CD14-positive monocyte (primary cell): ENCODE measurements at regions not wholly inside any gene's neighbourhood (a gene's known extent, or its start where the extent isn't known, plus 50 kb on each side); places are given as distances from the start of the nearest gene placed in this dataset.

Experiments
- DNase-seq, 3 donors: peaks; one replicate each; pipeline ENCODE4 v3.0.0-alpha.2; 2011 to 2022
- H2AFZ ChIP-seq: 2 replicates; pipeline ENCODE4 v1.6.0; 2012; ENCODE audit warnings: mild to moderate bottlenecking, low read depth, low read length, inconsistent platforms; ENCODE audit not compliant: insufficient read depth, poor library complexity, severe bottlenecking
- H3K27ac ChIP-seq, 2 donors: 1 replicate in 1 of 2; 2 replicates in 1 of 2; pipeline ENCODE4 v1.5.1; 2012 to 2013; ENCODE audit warnings: low read length in 2 of 2, control low read depth in 1 of 2, inconsistent platforms in 1 of 2, low read depth in 1 of 2, mild to moderate bottlenecking in 1 of 2
- H3K27me3 ChIP-seq, 2 donors: one replicate each; pipeline versions ENCODE4 v1.6.0 to v1.6.1; 2011 to 2013; ENCODE audit warnings: low read length in 2 of 2; ENCODE audit not compliant: control insufficient read depth in 2 of 2, insufficient read depth in 2 of 2
- H3K36me3 ChIP-seq, 2 donors: replicated peaks in 1 of 2; 1 replicate in 1 of 2; 2 replicates in 1 of 2; pipeline versions ENCODE4 v1.5.1 to v1.6.1; 2012 to 2013; ENCODE audit warnings: low read length in 2 of 2, control low read depth in 1 of 2, inconsistent platforms in 1 of 2, mild to moderate bottlenecking in 1 of 2; ENCODE audit not compliant: insufficient read depth in 2 of 2, control insufficient read depth in 1 of 2
- H3K4me1 ChIP-seq, 2 donors: 1 replicate in 1 of 2; 2 replicates in 1 of 2; pipeline versions ENCODE4 v1.5.1 to v1.6.1; 2012 to 2013; ENCODE audit warnings: low read length in 2 of 2, control low read depth in 1 of 2, inconsistent platforms in 1 of 2, mild to moderate bottlenecking in 1 of 2, moderate library complexity in 1 of 2; ENCODE audit not compliant: insufficient read depth in 2 of 2, control insufficient read depth in 1 of 2
- H3K4me2 ChIP-seq: replicated peaks from 2 replicates; pipeline ENCODE3; 2012; ENCODE audit warnings: low read length, moderate library complexity, mild to moderate bottlenecking; ENCODE audit not compliant: poor library complexity, severe bottlenecking; ENCODE audit errors: extremely low read depth
- H3K4me3 ChIP-seq, 3 experiments: fragments of 200-600 bp in 1 of 3; sonication (generic) in 1 of 3; replicated peaks in 1 of 3; 1 replicate in 2 of 3; 2 replicates in 1 of 3; pipeline ENCODE4 v1.5.1; 2011 to 2013; ENCODE audit warnings: low read length in 3 of 3, mild to moderate bottlenecking in 3 of 3, control low read depth in 2 of 3, low read depth in 2 of 3, inconsistent platforms in 1 of 3, moderate library complexity in 1 of 3
- H3K79me2 ChIP-seq: 2 replicates; pipeline ENCODE4 v1.6.0; 2012; ENCODE audit warnings: mild to moderate bottlenecking, control low read depth, inconsistent platforms, low read length, moderate library complexity; ENCODE audit not compliant: insufficient read depth
- H3K9ac ChIP-seq: 2 replicates; pipeline ENCODE4 v1.6.0; 2017; ENCODE audit warnings: low read length, mild to moderate bottlenecking; ENCODE audit not compliant: insufficient read depth, poor library complexity, severe bottlenecking
- H3K9me3 ChIP-seq, 2 donors: replicated peaks in 1 of 2; 1 replicate in 1 of 2; 2 replicates in 1 of 2; pipeline versions ENCODE4 v1.5.1 to v1.6.1; 2012 to 2013; ENCODE audit warnings: low read length in 2 of 2, control low read depth in 1 of 2; ENCODE audit not compliant: control insufficient read depth in 1 of 2, insufficient read depth in 1 of 2
- H4K20me1 ChIP-seq: 2 replicates; pipeline ENCODE4 v1.6.0; 2012; ENCODE audit warnings: mild to moderate bottlenecking, low read length, control low read depth, moderate library complexity; ENCODE audit not compliant: insufficient read depth
- H3K27ac Mint-ChIP-seq, 7 donors: one replicate each; pipeline ENCODE4 v1.8.0; 2020; ENCODE audit warnings: mild to moderate bottlenecking in 7 of 7, mixed read lengths in 7 of 7, moderate library complexity in 6 of 7, inconsistent platforms in 2 of 7
- H3K27me3 Mint-ChIP-seq, 3 donors: one replicate each; pipeline ENCODE4 v1.8.0; 2021 to 2022; ENCODE audit warnings: low read depth in 3 of 3, mild to moderate bottlenecking in 3 of 3, mixed read lengths in 3 of 3, moderate library complexity in 3 of 3, inconsistent platforms in 1 of 3
- H3K36me3 Mint-ChIP-seq, 2 donors: one replicate each; pipeline ENCODE4 v1.8.0; 2020; ENCODE audit warnings: mixed read lengths in 2 of 2, inconsistent platforms in 1 of 2, mild to moderate bottlenecking in 1 of 2
- H3K4me1 Mint-ChIP-seq: one replicate; pipeline ENCODE4 v1.8.0; 2020; ENCODE audit warnings: mild to moderate bottlenecking, mixed read lengths
- H3K4me3 Mint-ChIP-seq, 2 donors: one replicate each; pipeline ENCODE4 v1.8.0; 2020; ENCODE audit warnings: mild to moderate bottlenecking in 2 of 2, mixed read lengths in 2 of 2, moderate library complexity in 1 of 2
- H3K9me3 Mint-ChIP-seq, 7 donors: one replicate each; pipeline ENCODE4 v1.8.0; 2020 to 2022; ENCODE audit warnings: mixed read lengths in 7 of 7, mild to moderate bottlenecking in 6 of 7, moderate library complexity in 6 of 7, inconsistent platforms in 2 of 7
- WGBS: methylation state at CpG from one replicate; pipeline ENCODE4 v1.1.5; 2013; ENCODE audit warnings: missing lambda C conversion rate; ENCODE audit not compliant: insufficient coverage; 5-methylcytosine and 5-hydroxymethylcytosine counted together
- intact Hi-C, 2 donors: fragments of 100-400 bp; cut with micrococcal nuclease; formaldehyde crosslinking; loops; one replicate each; pipeline versions ENCODE4 v1.15.0 to v1.15.1; 2023
- TF ChIP-seq, protein P1 (sequence below): fragments of 200-600 bp; IDR thresholded peaks from one replicate; pipeline ENCODE4 v1.8.0; 2022; ENCODE audit warnings: antibody characterized with exemption, mild to moderate bottlenecking

- H3K27ac Mint-ChIP-seq, result no peak overlapping the region
- Histone ChIP-seq H3K36me3 (no peaks in the 10 kb centered on the region), H3K27ac (no peak overlapping the region), H3K79me2 (no peaks in the 10 kb centered on the region), H3K4me1 (no peaks in the 10 kb centered on the region), H3K4me3 (no peak overlapping the region), H3K9me3 (peaks cover 0 to 8% of the 10 kb centered on the region in 2 donors), H3K4me2 (no peak overlapping the region), H3K27me3 (no peaks in the 10 kb centered on the region), H2AFZ (no peak overlapping the region), H4K20me1 (no peaks in the 10 kb centered on the region), H3K9ac (no peak overlapping the region)
- TF ChIP-seq, protein P1, sequence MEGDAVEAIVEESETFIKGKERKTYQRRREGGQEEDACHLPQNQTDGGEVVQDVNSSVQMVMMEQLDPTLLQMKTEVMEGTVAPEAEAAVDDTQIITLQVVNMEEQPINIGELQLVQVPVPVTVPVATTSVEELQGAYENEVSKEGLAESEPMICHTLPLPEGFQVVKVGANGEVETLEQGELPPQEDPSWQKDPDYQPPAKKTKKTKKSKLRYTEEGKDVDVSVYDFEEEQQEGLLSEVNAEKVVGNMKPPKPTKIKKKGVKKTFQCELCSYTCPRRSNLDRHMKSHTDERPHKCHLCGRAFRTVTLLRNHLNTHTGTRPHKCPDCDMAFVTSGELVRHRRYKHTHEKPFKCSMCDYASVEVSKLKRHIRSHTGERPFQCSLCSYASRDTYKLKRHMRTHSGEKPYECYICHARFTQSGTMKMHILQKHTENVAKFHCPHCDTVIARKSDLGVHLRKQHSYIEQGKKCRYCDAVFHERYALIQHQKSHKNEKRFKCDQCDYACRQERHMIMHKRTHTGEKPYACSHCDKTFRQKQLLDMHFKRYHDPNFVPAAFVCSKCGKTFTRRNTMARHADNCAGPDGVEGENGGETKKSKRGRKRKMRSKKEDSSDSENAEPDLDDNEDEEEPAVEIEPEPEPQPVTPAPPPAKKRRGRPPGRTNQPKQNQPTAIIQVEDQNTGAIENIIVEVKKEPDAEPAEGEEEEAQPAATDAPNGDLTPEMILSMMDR, result no peak
- no peaks in the 10 kb centered on the region for H3K36me3 Mint-ChIP-seq
- H3K4me3 Mint-ChIP-seq, result no peak overlapping the region
- intact Hi-C loops, result no loop called here
- peaks cover 0 to 1% (median 0%) of the 10 kb centered on the region in 3 donors for H3K27me3 Mint-ChIP-seq
- WGBS, result 100% methylated on average over 1 of the region's 1 CpG
- peaks cover 3 to 7% (median 4%) of the 10 kb centered on the region in 7 donors for H3K9me3 Mint-ChIP-seq
- no peaks in the 10 kb centered on the region for H3K4me1 Mint-ChIP-seq
- no peak for DNase-seq
Measured at GRCh38 chr5:33287242-33287641, 153.5 kb upstream of the TARS1 start.

DNA sequence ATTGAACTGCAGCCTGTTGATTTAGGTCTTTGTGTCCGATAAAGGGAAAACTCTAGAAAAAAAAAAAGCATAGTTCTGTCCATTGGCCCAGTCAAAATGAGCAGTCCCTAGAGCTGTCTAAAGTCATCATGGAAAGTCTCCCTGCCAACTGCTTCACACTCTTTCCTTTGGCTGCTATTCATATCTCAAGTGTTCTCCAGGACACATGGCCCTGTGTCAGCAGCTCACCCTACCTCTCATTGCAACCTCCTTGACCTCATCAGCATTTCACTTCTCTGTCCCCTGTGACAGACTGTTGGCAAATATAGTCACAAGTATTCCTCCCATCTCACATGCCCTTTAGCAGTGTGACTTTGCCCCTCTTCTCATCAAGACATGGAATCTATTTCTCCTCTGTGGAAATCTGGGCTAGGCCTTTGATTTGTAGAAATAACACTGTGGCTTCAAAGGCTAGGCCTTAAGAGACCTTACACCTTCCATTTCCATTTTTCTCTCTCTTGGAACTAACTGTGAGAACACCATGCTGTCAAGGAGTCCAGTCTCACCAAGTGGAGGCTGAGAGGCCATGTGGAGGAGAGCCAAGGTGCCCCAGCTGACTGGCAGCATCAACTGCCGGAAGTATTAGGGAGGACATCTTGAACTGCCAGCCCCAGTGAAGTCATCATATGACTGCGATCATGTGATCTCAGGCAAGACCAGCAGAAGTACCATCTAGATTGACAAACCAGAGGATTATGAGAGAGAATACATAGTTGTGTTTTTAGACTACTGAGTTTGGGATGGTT, 149.4 kb upstream of the TARS1 start:
- no peak for DNase-seq
- Mint-ChIP-seq H3K36me3 (no peaks in the 10 kb centered on the region), H3K27me3 (peaks cover 0 to 5% (median 0%) of the 10 kb centered on the region in 3 donors), H3K4me1 (no peaks in the 10 kb centered on the region), H3K4me3 (no peak overlapping the region), H3K9me3 (peaks cover 4 to 7% (median 6%) of the 10 kb centered on the region in 7 donors), H3K27ac (no peak overlapping the region)
- Histone ChIP-seq H3K9ac (no peak overlapping the region), H3K4me2 (no peak overlapping the region), H3K79me2 (no peaks in the 10 kb centered on the region), H2AFZ (no peak overlapping the region), H3K4me3 (no peak overlapping the region), H3K36me3 (no peaks in the 10 kb centered on the region), H3K27ac (no peak overlapping the region), H3K4me1 (no peaks in the 10 kb centered on the region), H3K9me3 (peaks cover 0 to 13% of the 10 kb centered on the region in 2 donors), H4K20me1 (no peaks in the 10 kb centered on the region), H3K27me3 (no peaks in the 10 kb centered on the region)
- TF ChIP-seq, protein P1, result no peak
- WGBS, result 92% methylated on average over 2 of the region's 3 CpGs
- intact Hi-C loops, result no loop called here
